Brain microvascular endothelial cell (primary cell): ENCODE measurements at regions not wholly inside any gene's neighbourhood (a gene's known extent, or its start where the extent isn't known, plus 50 kb on each side); places are given as distances from the start of the nearest gene placed in this dataset.

Experiments
- DNase-seq: peaks from one replicate; pipeline ENCODE4 v3.0.0-alpha.2; 2020
- H3K27ac ChIP-seq: fragments of 250-450 bp; sonication (Bioruptor Pico); 2 replicates; pipeline ENCODE4 v1.5.1; 2020; ENCODE audit warnings: mild to moderate bottlenecking, moderate library complexity
- H3K27me3 ChIP-seq: fragments of 250-450 bp; sonication (Bioruptor Pico); replicated peaks from 2 replicates; pipeline ENCODE4 v1.5.1; 2020; ENCODE audit warnings: mild to moderate bottlenecking
- H3K36me3 ChIP-seq: fragments of 250-450 bp; sonication (Bioruptor Pico); replicated peaks from 2 replicates; pipeline ENCODE4 v1.5.1; 2020; ENCODE audit warnings: mild to moderate bottlenecking
- H3K4me3 ChIP-seq: 2 replicates; pipeline ENCODE4 v1.5.1; 2011; ENCODE audit warnings: low read depth, mild to moderate bottlenecking, control low read depth, low read length, moderate library complexity
- in situ Hi-C: cut with HindIII; loops from 2 replicates; pipeline ENCODE4 v1.10.0; 2017; ENCODE audit warnings: low sequenced_read_pairs, low pct_ligation_motif_present
- TF ChIP-seq, protein P1 (sequence below): IDR thresholded peaks from 2 replicates; pipeline ENCODE4 v1.5.1; 2011; ENCODE audit warnings: low read depth, mild to moderate bottlenecking, moderate library complexity, low read length, control low read depth, inconsistent platforms; ENCODE audit errors: missing control alignments

DNA sequence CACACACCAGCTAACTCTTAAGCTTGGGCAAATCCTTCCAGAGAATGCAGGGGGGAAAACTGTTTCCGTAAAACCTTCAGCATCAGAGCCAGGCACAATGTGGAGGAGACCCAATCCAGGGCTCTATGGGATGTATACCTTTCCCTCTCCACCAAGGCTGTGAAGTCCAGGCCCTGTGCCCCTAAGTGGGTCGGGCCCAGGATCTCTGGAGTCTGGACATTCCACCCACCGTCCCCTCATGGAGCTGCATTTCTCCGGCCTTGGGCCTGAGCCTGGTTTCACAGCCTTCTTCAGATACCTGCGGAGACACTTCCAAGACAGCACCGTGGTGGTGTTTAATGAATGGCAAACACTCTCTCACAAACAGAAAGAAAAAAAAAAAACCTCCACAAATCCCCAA lies 186.2 kb downstream of the URI1 start:
- TF ChIP-seq, protein P1, sequence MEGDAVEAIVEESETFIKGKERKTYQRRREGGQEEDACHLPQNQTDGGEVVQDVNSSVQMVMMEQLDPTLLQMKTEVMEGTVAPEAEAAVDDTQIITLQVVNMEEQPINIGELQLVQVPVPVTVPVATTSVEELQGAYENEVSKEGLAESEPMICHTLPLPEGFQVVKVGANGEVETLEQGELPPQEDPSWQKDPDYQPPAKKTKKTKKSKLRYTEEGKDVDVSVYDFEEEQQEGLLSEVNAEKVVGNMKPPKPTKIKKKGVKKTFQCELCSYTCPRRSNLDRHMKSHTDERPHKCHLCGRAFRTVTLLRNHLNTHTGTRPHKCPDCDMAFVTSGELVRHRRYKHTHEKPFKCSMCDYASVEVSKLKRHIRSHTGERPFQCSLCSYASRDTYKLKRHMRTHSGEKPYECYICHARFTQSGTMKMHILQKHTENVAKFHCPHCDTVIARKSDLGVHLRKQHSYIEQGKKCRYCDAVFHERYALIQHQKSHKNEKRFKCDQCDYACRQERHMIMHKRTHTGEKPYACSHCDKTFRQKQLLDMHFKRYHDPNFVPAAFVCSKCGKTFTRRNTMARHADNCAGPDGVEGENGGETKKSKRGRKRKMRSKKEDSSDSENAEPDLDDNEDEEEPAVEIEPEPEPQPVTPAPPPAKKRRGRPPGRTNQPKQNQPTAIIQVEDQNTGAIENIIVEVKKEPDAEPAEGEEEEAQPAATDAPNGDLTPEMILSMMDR, result no peak
- DNase-seq, result no peak
- no peaks in the 10 kb centered on the region for H3K36me3 ChIP-seq
- in situ Hi-C loops, result no loop called here
- H3K27me3 ChIP-seq, result no peaks in the 10 kb centered on the region
- H3K4me3 ChIP-seq, result no peak overlapping the region
- H3K27ac ChIP-seq, result no peak overlapping the region

DNA sequence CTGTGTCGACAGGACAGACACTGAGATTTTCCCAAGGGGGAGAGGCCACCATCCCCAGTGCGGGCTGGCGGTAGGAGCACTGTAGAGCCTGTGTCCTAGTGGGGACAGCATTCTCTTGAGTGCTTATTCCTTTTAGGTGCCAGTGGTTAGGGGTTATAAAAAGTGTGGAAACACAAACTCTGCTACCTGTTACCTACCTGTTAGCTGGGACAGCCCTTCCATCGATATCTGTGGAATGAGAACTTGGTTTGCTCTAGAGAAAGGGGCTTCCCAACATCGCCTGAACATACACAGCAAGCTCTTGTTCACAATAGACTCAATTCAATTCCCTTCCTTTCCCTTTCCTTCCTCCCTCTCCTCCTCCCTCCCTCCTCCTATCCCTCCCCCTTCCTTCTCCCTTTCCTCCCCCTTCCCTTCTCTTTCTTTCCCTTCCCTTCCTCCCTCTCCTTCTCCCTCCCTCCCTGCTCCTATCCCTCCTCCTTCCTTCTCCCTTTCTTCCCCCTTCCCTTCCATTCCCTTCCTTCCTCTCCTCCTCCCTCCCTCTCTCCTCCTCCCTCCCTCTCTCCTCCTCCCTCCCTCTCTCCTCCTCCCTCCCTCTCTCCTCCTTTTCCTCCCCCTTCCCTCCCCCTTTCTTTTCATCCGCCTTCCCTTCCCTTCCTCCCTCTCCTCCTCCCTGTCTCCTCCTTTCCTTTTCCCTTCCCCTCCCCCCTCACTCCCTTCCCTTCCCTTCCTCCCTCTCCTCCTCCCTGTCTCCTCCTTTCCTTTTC lies 188.5 kb downstream of the URI1 start:
- Histone ChIP-seq H3K4me3 (no peak overlapping the region), H3K36me3 (no peaks in the 10 kb centered on the region), H3K27ac (no peak overlapping the region), H3K27me3 (no peaks in the 10 kb centered on the region)
- DNase-seq, result no peak
- TF ChIP-seq, protein P1, result no peak
- in situ Hi-C loops, result no loop called here

- no peak overlapping the region for H3K4me3 ChIP-seq
- H3K36me3 ChIP-seq, result no peaks in the 10 kb centered on the region
- in situ Hi-C loops, result no loop called here
- TF ChIP-seq, protein P1, result no peak
- no peak for DNase-seq
- no peak overlapping the region for H3K27ac ChIP-seq
- H3K27me3 ChIP-seq, result no peaks in the 10 kb centered on the region
Observed at GRCh38 chr19:30131246-30131645, 189.2 kb downstream of the URI1 start.

DNA sequence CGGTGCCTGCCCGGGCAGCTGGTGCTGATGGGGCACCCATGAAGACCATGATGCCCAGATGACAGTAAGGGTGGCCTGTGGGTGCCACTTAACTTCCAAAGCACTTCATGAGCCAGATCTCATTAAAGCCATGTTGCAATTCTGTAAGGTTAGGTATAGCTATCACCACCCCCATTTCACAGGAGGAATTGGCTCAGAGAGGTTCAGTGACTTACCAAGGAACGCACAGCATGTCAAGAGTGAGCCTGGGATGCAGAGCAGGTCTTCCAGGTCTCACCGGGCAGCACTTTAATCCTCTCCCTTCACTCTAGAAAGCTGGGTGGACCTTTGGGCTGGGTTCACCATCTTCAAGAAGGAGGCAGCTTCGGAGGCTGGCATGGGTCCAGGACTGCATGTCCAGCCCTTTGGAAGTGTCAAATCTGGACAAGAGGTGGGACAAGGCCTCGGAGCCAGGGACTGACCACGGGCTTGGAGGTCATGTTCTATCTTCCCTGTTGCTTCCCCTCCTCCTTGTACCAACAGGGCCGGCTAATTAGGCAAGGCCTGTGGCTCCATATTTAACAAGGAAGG lies 189.8 kb downstream of the URI1 start:
- in situ Hi-C loops, result no loop called here
- H3K4me3 ChIP-seq, result no peak overlapping the region
- DNase-seq, result no peak
- no peak overlapping the region for H3K27ac ChIP-seq
- H3K27me3 ChIP-seq, result no peaks in the 10 kb centered on the region
- no peaks in the 10 kb centered on the region for H3K36me3 ChIP-seq
- TF ChIP-seq, protein P1, result no peak

- TF ChIP-seq, protein P1, result no peak
- no peak overlapping the region for H3K4me3 ChIP-seq
- no peak overlapping the region for H3K27ac ChIP-seq
- in situ Hi-C loops, result no loop called here
- H3K27me3 ChIP-seq, result no peaks in the 10 kb centered on the region
- no peaks in the 10 kb centered on the region for H3K36me3 ChIP-seq
- DNase-seq, result no peak
Observed at GRCh38 chr19:30132343-30133075, 190.5 kb downstream of the URI1 start.
